DOHH2 (cell line): ENCODE measurements at regions not wholly inside any gene's neighbourhood (a gene's known extent, or its start where the extent isn't known, plus 50 kb on each side); places are given as distances from the start of the nearest gene placed in this dataset.

ENCODE experiments used
- H3F3A ChIP-seq: fragments of 200-600 bp; sonication (generic), shearing (Covaris generic); 2 replicates; pipeline ENCODE4 v1.6.0; 2016; ENCODE audit warnings: antibody characterized with exemption, mild to moderate bottlenecking; ENCODE audit not compliant: control insufficient read depth, insufficient read depth
- H3K27ac ChIP-seq: fragments of 200-600 bp; sonication (generic); 2 replicates; pipeline ENCODE4 v1.5.1; 2014; ENCODE audit warnings: low read depth, mild to moderate bottlenecking, low read length, moderate library complexity
- H3K27me3 ChIP-seq: fragments of 200-600 bp; sonication (generic); 2 replicates; pipeline ENCODE4 v1.6.1; 2014; ENCODE audit warnings: mild to moderate bottlenecking, low read length, mixed read lengths; ENCODE audit not compliant: control insufficient read depth
- H3K36me3 ChIP-seq: fragments of 200-600 bp; sonication (generic); 2 replicates; pipeline ENCODE4 v1.6.1; 2014; ENCODE audit warnings: mild to moderate bottlenecking, low read length, moderate library complexity, mixed read lengths; ENCODE audit not compliant: control insufficient read depth
- H3K4me1 ChIP-seq: fragments of 200-600 bp; sonication (generic); 2 replicates; pipeline ENCODE4 v1.6.1; 2014; ENCODE audit warnings: mild to moderate bottlenecking, low read length, mixed read lengths; ENCODE audit not compliant: control insufficient read depth
- H3K4me2 ChIP-seq: fragments of 200-600 bp; sonication (generic); 2 replicates; pipeline ENCODE4 v1.6.0; 2014; ENCODE audit warnings: mild to moderate bottlenecking, low read length, moderate library complexity
- H3K4me3 ChIP-seq: fragments of 200-600 bp; sonication (generic); 2 replicates; pipeline ENCODE4 v1.5.1; 2014; ENCODE audit warnings: mild to moderate bottlenecking, low read length, mixed read lengths
- H3K79me2 ChIP-seq: fragments of 200-600 bp; sonication (generic); 2 replicates; pipeline ENCODE4 v1.6.1; 2014; ENCODE audit warnings: mild to moderate bottlenecking, low read length, mixed read lengths; ENCODE audit not compliant: control insufficient read depth
- H3K9me2 ChIP-seq: fragments of 200-600 bp; sonication (generic); replicated peaks from 2 replicates; pipeline ENCODE4 v1.6.1; 2014; ENCODE audit warnings: mild to moderate bottlenecking, low read length, mixed read lengths; ENCODE audit not compliant: control insufficient read depth
- H3K9me3 ChIP-seq: fragments of 200-600 bp; sonication (generic); 2 replicates; pipeline ENCODE4 v1.6.1; 2014; ENCODE audit warnings: antibody characterized with exemption, low read length, mixed read lengths; ENCODE audit not compliant: control insufficient read depth, insufficient read depth
- H4K20me1 ChIP-seq: fragments of 200-600 bp; sonication (generic); 2 replicates; pipeline ENCODE4 v1.6.0; 2014; ENCODE audit warnings: low read depth, mild to moderate bottlenecking, antibody characterized with exemption, low read length, moderate library complexity; ENCODE audit not compliant: control insufficient read depth, insufficient read depth
- CTCF ChIP-seq: fragments of 200-600 bp; sonication (generic); IDR thresholded peaks from one replicate; pipeline ENCODE4 v1.5.1; 2014; ENCODE audit warnings: antibody characterized with exemption, mild to moderate bottlenecking, low read depth, low read length; ENCODE audit not compliant: poor library complexity, severe bottlenecking
- EZH2phosphoT487 ChIP-seq: fragments of 200-600 bp; sonication (generic); IDR thresholded peaks from 2 replicates; pipeline ENCODE4 v1.6.1; 2017; ENCODE audit warnings: borderline replicate concordance, mild to moderate bottlenecking, antibody characterized with exemption, low read length, moderate library complexity, mixed read lengths

DNA sequence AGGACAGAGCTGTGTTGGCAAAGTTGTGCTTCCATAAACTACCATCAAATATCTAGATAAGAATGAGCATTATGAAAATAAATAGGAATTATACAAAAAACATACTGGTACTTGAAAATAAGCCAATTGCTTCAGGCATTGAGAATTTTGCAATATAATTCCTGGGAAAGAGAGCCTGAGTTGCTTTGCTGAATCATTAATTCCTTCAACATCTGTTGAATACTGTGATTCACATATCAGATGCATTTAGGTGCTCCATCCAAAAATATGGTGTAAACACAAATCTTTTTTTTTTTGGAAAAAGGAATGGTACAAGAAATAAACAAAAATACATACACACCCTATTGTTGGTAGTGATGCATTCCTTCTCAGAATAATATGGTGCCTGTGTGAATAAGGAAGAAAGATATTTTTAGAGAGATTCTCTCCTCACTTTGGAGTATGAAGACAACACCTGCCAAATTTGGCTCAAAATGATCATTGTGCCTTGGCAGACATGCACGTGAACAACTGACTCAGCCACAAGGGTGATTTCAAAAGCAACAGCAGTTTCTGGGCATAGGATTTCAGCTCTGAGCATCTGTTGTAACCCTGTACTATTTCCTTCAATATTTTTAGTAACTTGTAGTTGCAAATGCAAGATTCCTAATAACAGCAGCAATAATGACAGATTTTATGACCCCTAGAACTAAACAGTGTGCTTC lies 96.7 kb downstream of the CAVIN4 start:
- Histone ChIP-seq H3K4me2 (no peak overlapping the region), H4K20me1 (no peaks in the 10 kb centered on the region), H3K79me2 (no peaks in the 10 kb centered on the region), H3K27ac (no peak overlapping the region), H3K4me1 (no peaks in the 10 kb centered on the region), H3K9me2 (no peaks in the 10 kb centered on the region), H3K27me3 (no peaks in the 10 kb centered on the region), H3F3A (no peaks in the 10 kb centered on the region), H3K9me3 (no peaks in the 10 kb centered on the region), H3K36me3 (no peaks in the 10 kb centered on the region), H3K4me3 (no peak overlapping the region)
- TF ChIP-seq CTCF (no peak), EZH2phosphoT487 (no peak)

- H3K4me2 ChIP-seq, result no peak overlapping the region
- no peaks in the 10 kb centered on the region for H4K20me1 ChIP-seq
- no peak overlapping the region for H3K4me3 ChIP-seq
- no peaks in the 10 kb centered on the region for H3K36me3 ChIP-seq
- H3K4me1 ChIP-seq, result no peaks in the 10 kb centered on the region
- H3K27me3 ChIP-seq, result no peaks in the 10 kb centered on the region
- no peaks in the 10 kb centered on the region for H3K9me2 ChIP-seq
- H3F3A ChIP-seq, result no peaks in the 10 kb centered on the region
- no peak overlapping the region for H3K27ac ChIP-seq
- H3K9me3 ChIP-seq, result no peaks in the 10 kb centered on the region
- no peak for TF ChIP-seq EZH2phosphoT487
- TF ChIP-seq CTCF, result no peak
- H3K79me2 ChIP-seq, result no peaks in the 10 kb centered on the region
Measured at GRCh38 chr9:100679834-100680233, 102.0 kb downstream of the CAVIN4 start.

DNA sequence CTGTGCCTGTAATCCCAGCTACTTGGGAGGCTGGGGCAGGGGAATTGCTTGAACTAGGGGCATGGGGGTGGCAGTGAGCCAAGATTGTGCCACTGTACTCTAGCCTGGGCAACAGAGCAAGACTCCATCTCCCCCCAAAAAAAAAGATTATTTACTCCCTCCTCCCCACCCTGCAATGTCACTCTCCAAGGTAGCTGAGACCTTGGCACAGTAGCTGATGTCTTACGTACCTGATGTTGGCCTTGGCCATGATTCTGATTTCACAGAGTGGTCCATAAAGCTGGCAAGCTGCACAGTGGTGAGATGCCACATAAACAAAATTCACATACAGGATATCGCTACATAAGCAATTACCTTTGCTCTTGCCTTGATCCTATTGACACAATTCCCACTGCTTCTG lies 108.5 kb downstream of the CAVIN4 start:
- no peaks in the 10 kb centered on the region for H3K9me2 ChIP-seq
- TF ChIP-seq CTCF (no peak), EZH2phosphoT487 (no peak)

More for the DNA sequence above, 108.5 kb downstream of the CAVIN4 start:
- Histone ChIP-seq H3K36me3 (no peaks in the 10 kb centered on the region), H3K9me3 (no peaks in the 10 kb centered on the region), H3K4me1 (no peaks in the 10 kb centered on the region), H4K20me1 (no peaks in the 10 kb centered on the region), H3K79me2 (no peaks in the 10 kb centered on the region), H3K27ac (no peak overlapping the region), H3K4me3 (no peak overlapping the region), H3K4me2 (no peak overlapping the region), H3F3A (no peaks in the 10 kb centered on the region), H3K27me3 (no peaks in the 10 kb centered on the region)
